ENCODE measurements at regions not wholly inside any gene's neighbourhood (a gene's known extent, or its start where the extent isn't known, plus 50 kb on each side); places are given as distances from the start of the nearest gene placed in this dataset.
"Not testable (repeated sequence)": the region's sequence is repeated elsewhere in the genome, so short reads cannot be mapped to it uniquely, and the experiment has no call there.

DNA sequence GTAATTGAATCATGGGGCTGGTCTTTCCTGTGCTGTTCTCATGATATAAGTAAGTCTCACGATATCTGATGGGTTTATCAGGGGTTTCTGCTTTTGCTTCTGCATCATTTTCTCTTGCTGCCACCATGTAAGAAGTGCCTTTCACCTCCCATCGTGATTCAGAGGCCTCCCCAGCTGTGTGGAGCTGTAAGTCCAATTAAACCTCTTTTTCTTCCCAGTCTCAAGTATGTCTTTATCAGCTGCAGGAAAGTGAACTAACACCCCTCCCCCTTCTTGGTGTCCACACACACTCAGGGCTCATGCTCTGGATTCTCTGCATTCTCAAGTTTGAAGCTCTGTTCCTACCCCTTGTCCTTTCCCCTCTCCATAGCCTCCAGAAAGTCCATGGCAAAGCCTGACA is 107.1 kb downstream of the THBS2 start:
- no peak for DNase-seq
- in situ Hi-C loops (cut with MboI; ENCODE audit: low pct_unique_long_range_greater_than_20kb, low sequenced_read_pairs), result no loop called here

DNA sequence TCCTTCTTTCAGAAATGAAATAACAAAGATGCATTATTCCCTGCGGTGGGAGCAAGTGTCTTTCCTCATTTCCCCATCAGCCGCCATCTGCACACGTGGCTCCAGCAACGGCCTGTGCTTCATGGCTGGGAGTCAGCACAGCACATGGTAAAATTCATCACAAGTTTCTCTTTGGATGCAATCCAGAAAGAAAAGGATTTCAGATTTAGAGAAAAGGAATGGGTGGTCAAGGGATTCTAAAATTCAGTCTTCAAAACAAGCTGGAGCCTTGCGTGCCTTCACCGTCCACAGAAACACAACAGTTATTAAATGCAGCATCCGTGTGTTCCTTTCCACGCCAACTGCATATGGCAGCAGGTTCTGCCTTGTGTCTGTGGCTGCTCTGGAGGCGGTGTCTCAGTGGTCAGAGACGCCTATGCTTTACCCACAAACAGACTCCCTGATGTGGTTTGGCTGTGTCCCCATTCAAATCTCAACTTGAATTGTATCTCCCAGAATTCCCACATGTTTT is 107.6 kb downstream of the THBS2 start:
- no peak for DNase-seq
- in situ Hi-C loops (cut with MboI; ENCODE audit: low pct_unique_long_range_greater_than_20kb, low sequenced_read_pairs), result no loop called here

DNA sequence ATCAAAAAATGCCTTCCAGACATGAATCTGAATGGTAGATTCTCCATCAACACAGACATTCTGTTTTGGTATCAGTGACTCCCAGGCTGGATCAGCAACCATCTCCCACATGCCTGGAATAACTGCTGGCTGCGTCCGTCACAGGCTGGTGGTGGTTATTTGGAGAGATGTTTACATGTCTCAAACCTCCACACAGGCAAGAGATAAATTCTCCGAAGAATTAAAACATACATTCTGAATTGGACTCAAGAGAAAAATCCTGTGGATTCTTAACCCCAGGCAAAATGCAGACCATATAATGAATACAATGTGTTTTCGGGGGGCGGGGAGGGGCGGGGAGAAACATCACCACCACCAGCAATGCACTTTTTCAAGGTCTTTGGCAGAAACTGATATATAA is 108.2 kb downstream of the THBS2 start:
- DNase-seq, result no peak
- in situ Hi-C loops (cut with MboI; ENCODE audit: low pct_unique_long_range_greater_than_20kb, low sequenced_read_pairs), result no loop called here

DNA sequence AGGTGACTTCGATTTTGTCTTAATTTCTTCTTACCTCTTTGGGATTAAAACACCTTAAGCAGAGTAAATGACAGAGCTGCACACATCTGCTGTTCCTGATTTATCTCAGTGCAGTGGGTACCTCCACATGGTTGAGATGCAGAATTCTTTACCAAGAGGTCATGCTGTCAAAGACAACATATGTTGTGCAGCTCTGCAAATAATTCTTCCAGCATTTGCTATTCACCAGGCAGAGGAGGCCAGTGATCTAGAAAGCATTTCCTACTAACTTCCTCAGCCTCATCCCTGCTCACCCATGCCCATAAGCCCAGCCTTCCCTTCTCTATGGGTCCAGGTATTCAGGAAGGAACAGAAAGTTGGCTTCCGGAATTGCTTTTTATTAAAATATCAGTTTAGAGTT is 109.3 kb downstream of the THBS2 start:
- no peak for DNase-seq
- in situ Hi-C loops (cut with MboI; ENCODE audit: low pct_unique_long_range_greater_than_20kb, low sequenced_read_pairs), result no loop called here

DNA sequence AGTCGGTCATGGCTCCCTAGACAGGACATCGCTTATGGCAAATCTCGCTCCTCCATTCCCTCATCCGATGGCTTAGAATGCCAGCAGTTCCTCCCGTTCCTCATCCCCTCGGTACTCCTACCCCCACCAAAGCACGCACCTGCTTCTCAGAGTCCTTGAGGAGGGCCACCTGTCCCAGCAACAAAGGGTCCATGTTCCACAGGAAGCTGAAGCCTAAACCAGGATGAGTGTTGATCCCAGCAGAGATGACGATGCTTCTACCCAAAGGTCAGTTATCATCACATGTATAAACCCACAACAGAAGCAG is 111.2 kb downstream of the THBS2 start:
- DNase-seq, result no peak
- in situ Hi-C loops (cut with MboI; ENCODE audit: low pct_unique_long_range_greater_than_20kb, low sequenced_read_pairs), result no loop called here

DNA sequence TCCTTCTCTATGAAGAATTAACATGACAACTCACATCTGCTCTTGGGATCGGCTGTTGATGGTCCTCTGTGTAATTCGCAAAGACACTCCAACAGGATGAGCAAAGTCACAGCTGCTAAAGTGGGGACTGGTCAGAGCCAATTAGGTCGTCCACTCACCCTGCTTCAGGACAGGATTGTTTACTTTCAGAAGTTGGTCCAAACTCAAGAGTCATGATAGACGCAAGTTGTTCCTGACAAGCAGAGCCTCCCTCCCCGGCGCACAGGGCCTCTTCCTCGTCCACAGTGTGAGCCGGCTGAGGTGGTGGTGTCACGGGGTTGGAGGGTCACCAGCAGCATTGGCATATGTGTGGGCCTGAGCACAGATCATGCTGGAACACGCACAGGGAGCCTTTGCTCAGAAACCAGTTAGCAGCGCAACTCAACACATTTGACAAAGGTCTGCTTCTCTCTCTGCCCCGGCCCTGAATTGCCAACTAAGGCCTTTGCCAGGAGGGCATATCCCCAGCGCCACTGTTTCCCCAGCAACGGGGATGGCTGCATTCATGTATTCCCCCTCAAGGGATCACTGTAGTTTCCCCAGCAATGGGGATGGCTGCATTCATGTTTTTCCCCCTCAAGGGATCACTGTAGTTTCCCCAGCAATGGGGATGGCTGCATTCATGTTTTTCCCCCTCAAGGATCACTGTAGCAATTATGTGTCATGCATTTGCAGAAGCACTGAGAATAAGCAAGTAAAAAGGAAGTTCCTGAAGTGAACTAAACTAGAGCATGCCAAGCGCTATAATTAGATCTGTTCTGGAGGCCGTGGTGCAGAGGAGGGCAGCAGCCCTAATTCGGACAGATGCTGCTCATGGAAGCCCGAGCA is 111.7 kb downstream of the THBS2 start:
- peak; percentile 35 for DNase-seq
- in situ Hi-C loops (cut with MboI; ENCODE audit: low pct_unique_long_range_greater_than_20kb, low sequenced_read_pairs), result no loop called here

DNA sequence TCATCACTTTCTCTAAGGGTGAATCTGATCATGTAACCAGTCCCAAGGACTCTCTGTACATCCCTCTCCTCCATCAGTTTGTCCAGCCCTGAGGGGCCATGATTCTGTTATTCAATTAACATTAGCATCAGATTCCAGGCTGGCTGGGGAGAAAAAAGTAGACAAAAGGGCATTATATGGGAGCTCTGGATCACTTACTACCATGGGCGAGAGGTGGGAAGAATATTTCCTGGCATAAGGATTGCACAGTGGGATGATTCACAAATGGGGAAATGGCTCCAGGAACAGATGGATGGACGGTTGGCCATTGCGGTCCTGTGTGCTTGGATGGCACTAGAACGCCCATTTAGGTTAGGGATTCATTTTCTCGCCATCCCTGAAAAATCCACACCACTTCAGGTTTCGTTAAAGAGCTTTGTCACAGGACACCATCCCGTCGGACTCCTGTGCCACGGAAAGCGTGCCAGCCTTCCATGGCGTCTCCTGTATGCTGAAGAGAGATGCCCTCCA is 112.6 kb downstream of the THBS2 start:
- in situ Hi-C loops (cut with MboI; ENCODE audit: low pct_unique_long_range_greater_than_20kb, low sequenced_read_pairs), result no loop called here
- no peak for DNase-seq

DNA sequence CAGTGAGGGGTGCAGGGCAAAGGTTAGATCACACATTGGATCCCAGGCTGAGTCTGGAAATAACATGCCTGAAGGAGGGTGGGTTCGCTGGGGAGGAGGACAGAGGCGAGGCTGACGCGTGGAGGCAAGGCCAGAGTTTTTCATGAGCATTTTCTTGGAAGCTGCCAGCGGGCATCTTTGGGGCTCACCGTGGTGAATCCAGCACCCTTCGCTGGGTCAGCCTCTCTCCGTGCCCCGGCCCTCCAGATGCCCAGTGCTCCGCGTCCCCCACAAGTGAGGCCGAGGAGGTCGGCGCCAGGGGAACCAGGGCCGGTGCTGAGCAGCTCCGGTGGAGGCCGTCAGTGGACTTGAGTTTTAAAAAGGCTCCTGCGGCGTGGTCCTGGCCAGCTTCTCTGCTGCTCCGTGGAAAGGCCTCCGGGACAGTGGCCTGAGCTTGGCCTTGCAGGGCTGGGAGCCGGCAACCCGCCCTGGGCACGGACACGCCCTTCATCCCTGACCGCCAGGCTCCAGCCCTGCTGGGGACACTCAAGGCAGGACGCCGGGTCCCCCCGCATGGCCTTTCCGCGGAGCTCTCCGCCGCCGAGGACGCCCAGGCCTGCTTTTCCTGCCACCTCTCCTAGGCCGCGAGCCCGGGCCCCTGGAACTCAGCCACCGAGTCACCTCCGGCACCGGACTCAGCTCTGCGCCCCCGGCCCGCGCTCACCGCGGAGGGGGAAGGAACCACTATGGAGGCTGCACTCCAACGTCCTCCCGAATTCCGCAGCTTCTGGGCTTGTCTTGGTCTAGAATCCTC is 114.3 kb downstream of the THBS2 start:
- DNase-seq, result no peak
- in situ Hi-C loops (cut with MboI; ENCODE audit: low pct_unique_long_range_greater_than_20kb, low sequenced_read_pairs), result no loop called here

DNA sequence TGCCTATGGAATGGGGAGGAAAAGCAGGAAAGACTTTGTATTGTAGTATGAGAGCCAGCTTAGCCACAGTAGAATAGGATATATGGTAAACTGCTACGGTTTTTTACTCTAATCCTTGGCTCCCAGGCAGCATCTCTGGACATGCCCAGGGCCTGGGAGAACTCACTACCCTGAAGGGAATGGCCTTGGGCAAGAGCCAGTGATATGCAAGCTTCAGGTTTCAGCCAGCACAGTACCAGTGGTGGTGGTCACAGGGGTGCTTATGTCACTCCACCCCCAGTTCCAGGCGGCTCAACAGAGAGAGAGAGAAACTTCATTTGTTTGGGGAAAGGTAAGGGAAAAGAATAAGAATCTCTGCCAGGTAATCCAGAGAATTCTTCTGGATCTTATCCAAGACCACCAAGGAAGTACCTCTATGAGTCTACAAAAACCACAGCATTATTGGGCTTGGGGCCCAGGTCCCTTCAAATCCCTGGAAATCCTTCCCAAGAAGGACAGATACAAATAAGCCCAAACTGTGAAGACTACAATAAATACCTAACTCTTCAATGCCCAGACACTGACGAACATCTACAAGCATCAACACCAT is 121.2 kb downstream of the THBS2 start:
- in situ Hi-C loops (cut with MboI; ENCODE audit: low pct_unique_long_range_greater_than_20kb, low sequenced_read_pairs), result no loop called here
- no peak for DNase-seq

DNA sequence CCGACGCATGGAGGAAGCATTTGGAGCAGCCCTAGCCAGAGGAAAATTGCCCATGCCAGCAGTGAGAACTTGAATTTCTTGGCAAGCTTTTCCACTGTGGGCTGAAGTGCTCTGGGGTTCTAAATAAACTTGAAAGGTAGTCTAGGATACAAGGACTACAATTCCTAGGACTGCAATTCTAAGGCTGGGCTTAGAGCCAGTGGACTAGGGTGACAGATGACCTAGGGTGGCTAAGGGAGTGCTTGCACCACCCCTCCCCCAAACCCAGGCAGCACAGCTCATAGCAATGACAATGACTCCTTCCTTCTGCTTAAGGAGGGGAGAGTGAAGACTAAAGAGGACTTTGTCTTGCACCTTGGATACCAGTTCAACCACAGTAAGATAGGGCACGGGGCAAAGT is 122.3 kb downstream of the THBS2 start:
- no peak for DNase-seq
- in situ Hi-C loops (cut with MboI; ENCODE audit: low pct_unique_long_range_greater_than_20kb, low sequenced_read_pairs), result no loop called here

DNA sequence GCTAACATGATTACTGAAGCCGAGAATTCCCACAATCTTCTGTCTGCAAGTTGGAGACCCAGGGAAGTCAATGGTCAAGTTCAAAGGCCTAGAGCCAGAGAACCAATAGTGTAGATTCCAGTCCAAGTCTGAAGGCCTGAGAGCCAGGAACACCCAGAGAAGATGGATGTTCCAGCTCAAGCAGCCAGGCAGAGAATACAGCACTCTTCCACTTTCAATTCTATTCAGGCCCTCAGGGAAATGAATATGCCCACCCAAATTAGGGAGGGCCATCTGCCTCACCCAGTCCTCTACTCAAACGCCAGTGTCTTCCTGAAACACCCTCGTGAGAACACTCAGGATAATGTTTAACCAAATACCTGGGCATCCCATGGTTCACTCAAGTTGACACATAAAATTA is 123.5 kb downstream of the THBS2 start:
- in situ Hi-C loops (cut with MboI; ENCODE audit: low pct_unique_long_range_greater_than_20kb, low sequenced_read_pairs), result no loop called here
- DNase-seq, result no peak

DNA sequence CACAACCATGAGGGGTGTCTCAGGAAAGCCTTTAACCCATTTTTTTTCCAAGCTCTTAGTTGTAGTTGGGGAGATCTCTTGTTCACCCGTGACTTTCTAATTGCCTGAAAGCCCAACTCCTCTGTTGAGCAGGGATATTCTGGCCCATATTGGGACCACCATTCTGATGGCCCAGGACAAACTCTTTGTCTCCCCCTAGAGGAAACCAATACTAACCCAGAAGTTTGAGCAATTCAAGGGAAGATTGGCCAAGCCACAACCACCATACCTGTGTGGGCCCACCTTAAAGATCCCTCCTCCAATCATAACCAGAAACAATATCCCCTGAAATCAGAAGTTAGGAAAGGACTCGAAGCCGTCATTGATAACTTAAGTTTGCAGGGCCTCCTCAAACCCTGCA is 132.6 kb downstream of the THBS2 start:
- no peak for DNase-seq
- in situ Hi-C loops (cut with MboI; ENCODE audit: low pct_unique_long_range_greater_than_20kb, low sequenced_read_pairs), result no loop called here

DNA sequence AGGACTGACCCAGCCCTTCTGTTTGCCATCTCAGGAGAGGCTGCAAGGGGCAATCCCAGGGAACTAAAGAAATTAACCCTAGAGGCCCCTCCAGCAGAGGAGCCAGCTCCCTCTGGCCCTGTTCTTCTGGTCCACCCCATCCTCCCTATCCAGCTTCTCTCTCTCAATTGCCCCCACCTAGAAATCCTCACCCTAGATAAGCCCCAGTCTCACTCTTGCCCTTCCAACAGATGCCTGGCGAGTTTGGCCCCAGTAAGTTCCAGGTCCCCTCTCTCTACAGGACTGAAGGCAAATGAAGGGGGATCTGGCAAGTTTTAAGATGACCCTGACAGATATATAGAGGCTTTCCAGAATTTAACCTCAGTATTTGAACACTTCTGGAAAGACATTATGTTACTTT is 134.0 kb downstream of the THBS2 start:
- DNase-seq, result no peak
- in situ Hi-C loops (cut with MboI; ENCODE audit: low pct_unique_long_range_greater_than_20kb, low sequenced_read_pairs), result no loop called here

DNA sequence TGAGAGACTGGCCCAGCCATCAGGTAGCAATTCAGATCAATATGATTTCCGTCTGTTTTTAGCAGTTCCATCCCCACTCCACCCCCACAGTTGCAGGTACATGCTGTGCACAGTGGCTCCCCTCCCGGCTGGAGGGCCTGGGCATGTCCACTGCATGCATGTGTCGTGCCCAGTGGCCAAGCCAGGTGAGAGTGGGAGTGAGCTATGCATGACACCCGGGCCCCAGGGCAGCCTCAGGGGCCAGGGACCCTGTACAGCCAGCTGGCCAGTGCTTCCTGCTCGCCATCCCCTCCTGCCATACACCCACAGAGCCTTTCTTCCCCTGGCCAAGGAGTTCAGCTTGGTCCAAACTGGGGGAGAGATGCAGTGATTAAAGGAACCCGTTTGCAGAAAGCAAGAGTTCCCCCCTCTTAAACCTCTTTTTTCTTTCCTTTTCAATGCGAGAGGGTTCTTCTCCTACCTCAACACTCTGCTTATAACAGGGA is 135.3 kb downstream of the THBS2 start:
- in situ Hi-C loops (cut with MboI; ENCODE audit: low pct_unique_long_range_greater_than_20kb, low sequenced_read_pairs), result no loop called here
- DNase-seq, result no peak

DNA sequence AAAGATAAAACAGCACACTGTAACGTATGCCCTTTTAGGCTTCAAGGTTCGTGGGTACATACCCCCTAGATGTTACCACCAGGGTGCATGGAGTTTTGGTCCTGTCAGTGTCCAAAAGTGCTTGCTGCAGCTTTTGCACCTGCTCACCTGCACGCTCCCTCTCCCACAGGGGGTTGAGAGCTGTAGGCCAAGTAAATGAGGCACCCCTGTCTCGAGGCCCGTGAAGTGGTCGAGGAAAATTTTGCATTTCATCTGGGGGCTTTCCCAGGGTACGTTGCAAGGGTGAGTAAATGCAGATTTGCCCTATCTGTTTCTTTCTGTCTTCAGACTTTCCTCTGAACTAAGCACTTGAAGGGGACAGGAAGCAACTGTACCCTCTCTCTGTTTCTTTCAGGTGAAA is 136.0 kb downstream of the THBS2 start:
- in situ Hi-C loops (cut with MboI; ENCODE audit: low pct_unique_long_range_greater_than_20kb, low sequenced_read_pairs), result no loop called here
- DNase-seq, result no peak

DNA sequence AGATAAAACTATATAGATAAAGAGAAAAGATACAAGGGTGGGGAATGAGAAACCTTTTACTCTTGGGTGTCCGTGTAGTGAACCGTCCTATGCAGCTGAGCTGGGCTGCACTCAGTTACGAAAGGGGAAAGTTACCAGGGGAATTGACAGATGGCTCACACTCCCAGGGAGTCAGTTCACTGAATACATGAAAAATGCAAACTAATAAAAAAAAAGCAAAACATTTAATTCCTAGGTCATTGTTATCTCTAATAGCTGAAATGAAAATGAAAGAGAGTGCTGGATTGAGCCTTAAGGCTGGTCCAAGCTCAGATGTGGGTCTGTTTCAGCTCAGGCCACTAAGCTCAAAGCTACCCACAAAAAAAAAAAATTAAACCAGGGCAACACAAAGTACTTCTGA is 138.0 kb downstream of the THBS2 start:
- no peak for DNase-seq
- in situ Hi-C loops (cut with MboI; ENCODE audit: low pct_unique_long_range_greater_than_20kb, low sequenced_read_pairs), result no loop called here

DNA sequence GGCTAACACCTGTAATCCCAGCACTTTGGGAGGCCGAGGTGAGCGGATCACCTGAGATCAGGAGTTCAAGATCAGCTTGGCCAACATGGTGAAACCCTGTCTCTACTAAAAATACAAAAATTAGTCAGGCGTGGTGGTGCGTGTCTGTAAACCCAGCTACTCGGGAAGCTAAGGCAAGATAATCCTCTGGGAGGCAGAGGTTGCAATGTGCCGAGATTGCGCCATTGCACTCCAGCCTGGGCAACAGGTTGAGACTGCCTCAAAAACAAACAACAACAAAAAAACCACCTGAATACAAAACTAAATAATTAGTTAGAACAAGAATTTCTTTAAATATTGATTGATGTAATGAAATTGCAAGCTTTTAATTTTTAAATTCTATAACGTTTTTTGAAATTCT is 139.0 kb downstream of the THBS2 start:
- in situ Hi-C loops (cut with MboI; ENCODE audit: low pct_unique_long_range_greater_than_20kb, low sequenced_read_pairs); DNase-seq: not testable (repeated sequence)

DNA sequence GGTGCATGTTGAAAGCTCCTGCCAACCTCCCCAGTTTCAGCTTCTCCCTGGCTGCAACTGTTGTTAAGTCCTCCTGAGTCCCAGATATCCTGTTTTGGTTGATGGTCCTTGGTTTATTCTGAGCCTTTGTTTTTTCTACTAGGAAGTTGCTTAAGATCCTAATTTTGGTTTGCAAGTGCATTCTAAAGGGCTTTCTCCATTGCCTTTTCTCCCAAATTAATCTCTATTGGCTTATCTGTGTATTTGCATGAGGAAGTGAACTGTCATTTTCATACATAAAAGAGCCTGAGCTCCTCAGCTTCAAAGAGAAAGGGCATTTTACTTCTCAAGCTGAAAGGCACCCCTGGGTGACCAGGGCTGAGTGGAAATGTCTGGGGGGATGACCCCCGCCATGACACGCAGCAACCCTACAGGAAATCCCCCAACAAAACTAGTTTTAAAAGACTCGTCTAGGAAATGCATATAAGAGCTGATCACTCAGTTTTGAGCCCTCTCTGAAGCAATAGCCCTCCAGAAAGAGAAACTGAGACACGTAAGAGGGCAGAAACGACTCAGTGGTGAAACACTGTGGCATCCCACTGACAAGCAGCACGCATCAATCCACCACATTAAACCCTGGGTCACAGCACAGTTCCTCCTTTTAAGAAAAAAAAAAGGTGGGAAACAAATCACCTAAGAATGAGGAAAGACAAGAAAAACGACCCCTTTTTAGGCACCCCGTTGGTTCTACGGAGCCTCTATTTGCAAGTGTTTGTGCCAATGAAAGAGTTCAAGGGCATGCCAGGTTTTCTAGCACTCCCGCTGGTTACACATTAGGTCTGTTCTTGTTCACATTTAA is 140.9 kb downstream of the THBS2 start:
- in situ Hi-C loops (cut with MboI; ENCODE audit: low pct_unique_long_range_greater_than_20kb, low sequenced_read_pairs), result no loop called here
- peak; percentile 7 for DNase-seq

DNA sequence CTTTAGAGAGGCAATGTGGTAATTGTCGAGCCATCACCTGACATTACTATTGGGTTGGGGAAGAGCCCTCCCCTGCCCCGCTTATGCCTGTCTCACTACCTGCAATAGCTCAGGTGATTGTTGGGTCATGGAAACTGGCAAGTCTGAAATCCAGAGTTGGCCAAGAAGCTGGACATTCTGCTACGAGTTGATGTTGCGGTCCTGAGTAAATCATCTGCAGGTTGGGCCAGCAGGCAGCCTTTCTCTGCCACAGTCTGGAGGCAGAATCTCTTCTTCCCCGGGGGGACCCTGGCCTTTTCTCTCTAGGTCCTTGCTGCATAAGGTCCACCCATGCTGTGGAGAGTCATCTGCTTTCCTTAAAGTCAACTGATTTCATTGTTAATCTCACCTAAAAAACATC is 142.4 kb downstream of the THBS2 start:
- in situ Hi-C loops (cut with MboI; ENCODE audit: low pct_unique_long_range_greater_than_20kb, low sequenced_read_pairs), result no loop called here
- no peak for DNase-seq
